Islet of Langerhans (tissue), 1 donor: ENCODE measurements at regions not wholly inside any gene's neighbourhood (a gene's known extent, or its start where the extent isn't known, plus 50 kb on each side); places are given as distances from the start of the nearest gene placed in this dataset.
"Not testable (repeated sequence)": the region's sequence is repeated elsewhere in the genome, so short reads cannot be mapped to it uniquely, and the experiment has no call there.

ENCODE experiments used
- FAIRE-seq: peaks from one replicate; lab custom pipeline; 2011; peaks lifted over from hg19 to GRCh38; lab: Jason Lieb, UNC

DNA sequence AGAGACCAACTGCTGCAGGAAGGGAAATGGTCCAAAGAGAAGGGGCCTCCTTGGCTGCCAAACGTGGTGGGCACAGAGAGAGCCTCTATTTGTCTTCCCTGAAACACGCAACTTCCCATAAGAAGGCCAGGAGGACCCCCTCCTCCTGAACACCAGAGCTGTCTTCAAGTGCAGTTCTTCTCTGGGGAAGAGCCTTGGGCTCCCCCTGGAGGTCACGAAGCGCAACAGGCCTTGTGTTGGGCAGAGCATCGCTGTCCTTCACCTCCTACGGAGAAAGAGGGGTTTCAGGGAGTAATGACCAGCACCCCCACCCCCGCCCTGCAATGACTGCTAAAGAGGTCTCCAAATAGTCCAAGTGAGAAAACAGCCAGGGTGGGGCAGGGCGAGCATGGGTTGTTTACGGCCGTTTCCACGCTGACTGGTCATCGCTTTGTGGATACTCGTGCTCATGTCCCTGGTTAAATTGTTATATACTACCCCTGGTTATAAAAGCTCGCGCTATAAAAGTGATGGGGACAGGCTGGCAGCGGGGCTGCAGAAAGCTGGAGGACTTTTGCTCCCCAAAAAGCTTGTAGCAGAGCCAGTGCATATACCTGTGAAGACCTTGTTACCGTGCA, 397.5 kb upstream of the ATP10A start:
- FAIRE-seq: no peak

DNA sequence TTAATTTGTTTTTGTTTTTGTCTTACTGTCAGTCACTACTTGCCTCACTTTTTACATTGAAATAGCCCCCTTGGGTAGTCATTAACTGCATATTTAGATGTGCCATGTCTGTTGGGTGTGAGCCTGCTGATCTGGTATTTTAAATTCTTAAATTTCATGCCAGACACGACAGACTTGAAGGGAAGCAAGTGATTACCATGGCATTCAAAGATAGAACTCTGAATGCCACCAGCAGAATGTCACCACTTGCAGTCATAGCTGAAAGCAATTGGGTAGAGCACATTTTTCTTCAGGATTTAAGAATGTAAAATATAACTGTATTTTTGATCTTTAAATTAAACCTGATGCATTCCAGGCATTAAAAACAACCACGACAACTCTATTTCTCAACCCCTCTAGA, 396.5 kb upstream of the ATP10A start:
- FAIRE-seq: no peak

DNA sequence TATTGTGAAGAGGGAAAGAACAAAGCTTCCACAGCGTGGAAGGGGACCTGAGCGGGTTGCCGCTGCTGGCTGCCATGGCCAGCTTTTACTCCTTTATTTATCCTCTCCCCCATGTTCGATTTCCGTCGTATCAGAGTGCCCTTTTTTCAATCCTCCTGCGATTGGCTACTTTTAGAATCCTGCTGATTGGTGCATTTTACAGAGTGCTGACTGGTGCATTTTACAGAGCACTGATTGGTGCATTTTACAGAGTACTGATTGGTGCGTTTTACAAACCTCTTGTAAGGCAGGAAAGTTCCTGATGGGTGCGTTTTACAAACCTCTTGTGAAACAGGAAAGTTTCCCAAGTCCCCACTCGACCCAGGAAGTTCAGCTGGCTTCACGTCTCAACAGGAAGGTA, 381.7 kb upstream of the ATP10A start:
- FAIRE-seq: not testable (repeated sequence)

DNA sequence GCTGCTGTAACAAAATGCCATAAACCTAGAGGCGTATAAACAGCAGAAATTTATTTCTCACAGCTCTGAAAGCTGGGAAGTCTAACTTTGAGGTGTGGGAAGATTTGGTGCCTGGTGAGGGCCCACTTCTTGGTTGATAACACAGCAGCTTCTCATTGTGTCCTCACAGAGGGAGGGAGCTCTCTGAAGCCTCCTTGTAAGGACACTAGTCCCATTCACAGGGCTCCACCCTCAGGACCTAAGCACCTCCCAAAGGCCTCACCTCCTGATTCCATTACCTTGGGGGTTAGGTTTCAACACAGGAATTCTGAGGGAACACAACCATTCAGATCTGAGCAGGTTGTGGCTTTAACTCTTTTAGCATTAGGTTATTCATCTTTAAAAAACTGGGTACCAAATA, 380.3 kb upstream of the ATP10A start:
- FAIRE-seq: no peak

DNA sequence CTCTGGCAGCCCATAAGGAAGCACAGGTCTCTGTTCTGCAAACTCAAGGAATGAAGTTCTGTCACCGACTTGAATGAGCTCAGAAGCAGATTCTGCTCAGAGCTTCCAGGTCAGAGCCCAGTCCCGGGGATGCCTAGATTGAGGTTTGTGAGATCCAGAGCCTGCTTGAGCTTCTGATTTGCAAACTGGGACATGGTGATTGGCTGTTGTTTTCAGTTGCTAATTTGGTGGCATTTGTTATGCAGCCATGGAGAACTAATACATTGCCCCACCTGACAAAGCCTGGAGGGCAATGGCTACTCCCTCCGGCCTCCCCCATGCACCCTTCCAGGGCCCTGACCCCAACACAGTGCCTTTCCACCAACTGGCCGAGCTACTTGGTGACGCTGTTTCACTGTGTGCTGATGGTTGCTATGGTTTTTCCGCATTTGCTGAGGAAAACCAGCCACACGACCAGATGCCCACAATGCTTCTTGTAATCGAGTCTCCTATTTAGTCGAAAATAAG, 379.5 kb upstream of the ATP10A start:
- FAIRE-seq: no peak

DNA sequence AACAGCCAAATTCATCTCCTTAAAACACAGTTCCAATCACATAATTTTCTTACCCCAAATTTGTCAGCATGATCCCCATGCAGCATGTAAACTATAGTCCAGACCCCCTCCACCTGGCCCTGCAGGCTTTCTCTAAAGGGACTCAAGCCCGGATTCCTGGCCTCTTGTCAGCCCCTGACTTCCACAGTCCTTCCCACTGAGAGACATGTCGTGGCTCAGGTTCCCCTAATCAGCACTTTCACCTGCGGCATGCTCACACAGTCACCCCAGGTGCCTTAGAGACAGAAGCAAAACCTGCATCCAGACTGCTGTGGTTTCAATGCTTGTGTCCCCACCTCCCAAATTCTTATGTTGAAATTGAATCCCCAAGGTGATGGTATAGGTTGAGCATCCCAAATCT, 372.7 kb upstream of the ATP10A start:
- no peak for FAIRE-seq

DNA sequence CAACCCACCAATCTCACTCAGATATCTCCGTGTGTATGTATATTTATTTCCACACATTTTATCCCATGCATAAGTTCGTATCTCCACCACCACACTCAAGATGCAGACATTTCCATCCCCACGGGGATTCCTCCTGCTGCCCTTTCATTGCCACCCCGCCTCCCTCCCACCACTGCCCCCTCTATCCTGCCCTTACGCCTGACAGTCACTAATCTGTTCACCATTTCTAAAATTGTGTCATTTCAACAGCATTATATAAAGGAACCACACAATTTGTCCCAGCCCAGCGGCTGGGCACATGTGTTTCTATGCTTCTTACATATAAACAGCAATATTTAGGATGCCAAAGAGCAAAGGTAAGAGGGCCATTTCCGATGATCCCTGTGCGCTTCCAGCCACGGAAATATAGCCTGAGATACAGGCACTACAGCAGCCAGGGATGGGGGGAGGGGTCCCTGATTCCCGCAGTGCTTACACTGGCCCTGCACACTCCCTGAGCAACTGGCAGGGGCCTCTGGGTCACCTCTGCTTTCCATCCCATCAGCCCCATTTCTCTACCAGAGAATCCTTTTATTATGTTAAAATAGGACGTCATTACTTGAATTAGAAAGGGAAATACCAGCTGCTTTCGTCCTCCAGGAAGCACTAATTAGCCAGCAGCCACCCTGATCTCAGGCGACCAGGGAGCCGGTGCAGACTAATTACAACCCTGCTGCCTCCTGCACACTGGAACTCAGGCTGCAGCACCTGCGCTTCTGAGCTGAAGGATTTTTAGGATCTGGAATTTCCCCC, 372.0 kb upstream of the ATP10A start:
- no peak for FAIRE-seq

DNA sequence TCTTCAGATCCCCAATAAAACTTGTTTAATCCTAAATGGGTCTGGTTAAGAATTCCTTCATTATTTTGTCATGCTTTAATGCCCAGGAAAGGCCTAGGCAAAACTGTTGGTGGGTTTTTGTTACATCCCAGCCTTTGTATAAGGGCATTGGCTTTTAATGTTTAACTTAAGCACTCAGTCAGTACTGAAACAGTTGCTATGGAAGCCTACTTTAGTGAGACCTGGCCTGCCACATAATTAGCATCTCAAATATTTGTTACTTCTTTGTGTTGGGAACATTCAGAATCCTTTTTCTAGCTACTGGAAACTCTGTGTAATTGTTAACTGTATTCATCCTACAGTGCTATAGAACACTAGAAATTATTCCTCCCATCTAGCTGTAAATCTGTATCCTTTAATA, 369.6 kb upstream of the ATP10A start:
- no peak for FAIRE-seq

DNA sequence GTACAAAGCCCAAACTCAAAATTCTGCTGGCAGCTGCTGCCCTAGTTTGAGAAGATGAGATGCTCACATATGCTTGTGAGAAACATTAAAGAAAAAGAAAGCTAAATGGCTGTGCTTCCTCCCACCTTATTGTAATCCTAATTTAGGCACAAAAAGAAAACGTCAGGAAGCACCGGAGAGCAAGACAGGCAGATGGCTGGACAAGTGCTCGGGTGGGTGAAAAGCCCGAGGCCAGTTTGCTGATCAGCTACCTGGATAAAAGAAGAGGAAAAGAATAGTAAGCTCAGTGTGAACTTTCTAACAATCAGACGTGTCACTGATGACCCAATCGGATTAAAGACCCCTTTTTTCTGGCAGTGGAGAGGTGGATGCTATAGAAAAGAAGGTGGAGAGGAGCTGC, 368.0 kb upstream of the ATP10A start:
- no peak for FAIRE-seq

DNA sequence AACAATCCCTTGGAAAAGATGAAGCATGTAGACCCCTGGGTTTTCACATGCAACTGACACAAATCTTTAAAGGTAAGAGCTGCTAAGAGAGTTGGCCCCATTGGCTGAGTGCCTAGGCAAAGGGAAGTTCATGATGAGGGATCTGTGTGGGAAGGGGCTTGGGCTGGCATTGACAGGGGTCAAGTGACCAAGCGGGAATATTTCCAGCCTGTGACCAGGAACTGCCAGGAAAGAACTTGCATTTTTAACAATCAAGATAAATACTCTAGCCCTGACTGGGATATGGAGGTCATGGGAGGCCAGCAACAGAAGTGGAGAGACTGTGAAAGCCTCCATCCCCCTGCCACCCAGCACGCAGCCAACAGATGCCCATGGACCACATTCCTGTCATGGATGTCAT, 361.1 kb upstream of the ATP10A start:
- FAIRE-seq: no peak

DNA sequence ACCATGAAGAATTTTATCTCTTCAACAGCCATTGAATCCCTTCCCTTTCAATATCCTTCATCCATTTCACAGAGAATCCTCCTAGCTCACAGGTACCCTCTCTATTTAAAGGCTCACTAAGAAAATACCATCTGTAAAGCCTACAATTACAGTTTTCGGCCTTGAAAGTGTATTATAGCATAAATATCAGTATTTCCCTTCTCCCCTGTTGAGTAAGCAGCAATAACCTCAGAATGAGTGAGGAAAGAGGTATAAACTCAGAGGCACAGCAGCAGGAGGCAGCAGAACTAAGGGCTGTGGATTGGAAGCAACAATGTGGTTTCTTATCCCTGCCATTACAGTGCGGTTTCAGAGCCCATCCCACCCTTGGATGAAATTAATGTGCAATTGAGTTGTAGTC, 360.6 kb upstream of the ATP10A start:
- FAIRE-seq: no peak

DNA sequence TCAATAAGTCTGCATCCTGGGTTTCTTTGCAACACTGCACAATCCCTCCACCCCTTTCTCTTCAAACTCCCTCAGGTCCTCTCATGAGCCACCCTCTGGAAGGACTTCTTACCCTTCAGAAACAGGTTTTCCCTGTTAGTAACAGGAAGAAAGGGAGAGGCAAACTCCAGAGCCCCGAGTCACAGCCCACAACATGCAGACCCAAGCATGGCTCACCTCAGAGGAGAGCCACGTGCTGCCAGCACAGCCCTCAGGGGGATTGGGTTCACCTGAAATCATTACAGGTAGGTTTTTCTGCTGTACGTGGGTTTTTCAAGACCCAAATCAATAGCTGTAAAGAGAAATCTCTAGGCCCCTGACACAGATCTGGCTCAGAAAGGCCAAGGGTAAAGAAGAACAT, 359.7 kb upstream of the ATP10A start:
- FAIRE-seq: no peak

DNA sequence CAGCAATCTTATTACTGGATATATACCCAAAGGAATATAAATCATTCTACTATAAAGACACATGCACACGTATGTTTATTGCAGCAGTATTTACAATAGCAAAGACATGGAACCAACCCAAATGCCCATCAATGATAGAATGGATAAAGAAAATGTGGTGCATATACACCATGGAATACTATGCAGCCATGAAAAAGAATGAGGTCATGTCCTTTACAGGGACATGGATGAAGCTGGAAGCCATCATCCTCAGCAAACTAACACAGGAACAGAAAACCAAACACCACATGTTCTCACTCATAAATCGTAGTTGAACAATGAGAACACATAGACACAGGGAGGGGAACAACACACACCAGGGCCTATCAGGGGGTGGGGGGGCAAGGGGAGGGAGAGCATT, 353.9 kb upstream of the ATP10A start:
- FAIRE-seq: not testable (repeated sequence)

DNA sequence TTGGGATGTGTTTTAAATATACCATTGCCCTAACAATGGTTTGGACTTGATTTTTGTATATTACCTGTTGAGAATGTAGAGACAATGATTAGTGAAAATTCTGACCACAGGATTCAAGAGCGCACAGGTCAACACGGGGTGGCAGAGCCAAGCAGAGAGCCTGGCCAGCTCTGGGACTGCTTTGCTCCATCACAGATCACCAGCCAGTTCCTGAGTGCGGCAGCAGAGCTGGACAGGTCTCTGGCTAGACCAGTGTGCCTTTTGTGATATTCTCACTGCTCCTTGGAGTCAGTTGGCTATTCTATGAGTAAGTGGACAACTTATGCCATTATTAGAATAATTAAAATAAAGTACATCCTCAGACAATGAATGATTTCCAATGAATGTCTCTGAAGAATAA, 351.2 kb upstream of the ATP10A start:
- FAIRE-seq: no peak

DNA sequence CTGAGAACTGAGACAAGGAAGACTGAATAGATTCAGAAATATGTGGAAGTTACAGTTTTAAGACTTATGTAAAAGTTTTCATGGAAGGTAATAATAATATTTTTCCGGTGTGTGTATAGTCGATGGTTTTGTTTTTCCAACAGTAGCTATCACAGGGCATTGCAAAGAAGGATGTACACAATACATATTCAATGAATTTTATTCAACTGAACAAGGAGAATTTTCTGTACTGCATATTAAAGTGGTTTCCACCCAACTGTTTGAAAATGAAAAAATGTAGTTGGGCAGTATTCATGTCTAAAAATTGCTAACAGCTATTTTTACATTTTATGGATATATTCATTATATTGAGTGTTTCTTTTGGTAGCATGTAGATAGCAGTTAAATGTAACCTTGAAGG, 350.3 kb upstream of the ATP10A start:
- FAIRE-seq: no peak

DNA sequence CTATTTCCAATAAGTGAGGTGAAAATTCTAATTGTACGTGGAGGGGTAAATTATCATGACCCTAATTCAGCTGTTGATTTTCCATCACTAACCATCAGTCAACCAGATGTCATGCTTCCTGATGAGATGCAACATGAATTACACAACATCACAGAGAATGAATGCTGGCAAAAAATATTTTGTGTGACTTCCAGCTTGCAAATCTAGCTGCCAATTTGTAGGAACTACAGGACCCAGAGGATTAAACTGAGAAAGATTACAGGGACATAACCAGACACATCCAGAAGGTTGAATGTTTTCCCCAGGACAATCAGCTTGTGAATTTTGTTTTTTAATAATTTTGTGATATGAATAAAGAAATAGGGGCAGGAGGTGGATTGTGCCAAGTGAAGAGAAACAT, 349.0 kb upstream of the ATP10A start:
- FAIRE-seq: no peak

DNA sequence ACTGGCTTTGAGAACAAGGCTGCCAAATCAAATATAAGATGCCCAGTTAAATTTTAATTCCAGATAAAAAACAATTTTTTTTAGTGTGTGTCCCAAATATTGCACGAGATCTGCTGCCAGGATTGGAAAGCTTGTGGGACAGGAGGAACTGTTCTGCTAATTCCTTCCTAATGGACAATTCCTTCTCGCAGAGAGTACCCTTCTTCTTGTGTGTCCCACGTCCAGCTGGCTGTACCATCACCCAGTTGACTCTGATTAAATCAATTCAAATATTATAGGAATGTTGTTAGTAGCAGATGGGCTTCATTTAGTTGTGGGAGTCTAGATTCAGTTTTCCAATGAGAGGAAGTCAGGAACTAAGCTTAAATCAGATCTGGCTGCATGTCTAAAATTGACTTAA, 347.9 kb upstream of the ATP10A start:
- no peak for FAIRE-seq

DNA sequence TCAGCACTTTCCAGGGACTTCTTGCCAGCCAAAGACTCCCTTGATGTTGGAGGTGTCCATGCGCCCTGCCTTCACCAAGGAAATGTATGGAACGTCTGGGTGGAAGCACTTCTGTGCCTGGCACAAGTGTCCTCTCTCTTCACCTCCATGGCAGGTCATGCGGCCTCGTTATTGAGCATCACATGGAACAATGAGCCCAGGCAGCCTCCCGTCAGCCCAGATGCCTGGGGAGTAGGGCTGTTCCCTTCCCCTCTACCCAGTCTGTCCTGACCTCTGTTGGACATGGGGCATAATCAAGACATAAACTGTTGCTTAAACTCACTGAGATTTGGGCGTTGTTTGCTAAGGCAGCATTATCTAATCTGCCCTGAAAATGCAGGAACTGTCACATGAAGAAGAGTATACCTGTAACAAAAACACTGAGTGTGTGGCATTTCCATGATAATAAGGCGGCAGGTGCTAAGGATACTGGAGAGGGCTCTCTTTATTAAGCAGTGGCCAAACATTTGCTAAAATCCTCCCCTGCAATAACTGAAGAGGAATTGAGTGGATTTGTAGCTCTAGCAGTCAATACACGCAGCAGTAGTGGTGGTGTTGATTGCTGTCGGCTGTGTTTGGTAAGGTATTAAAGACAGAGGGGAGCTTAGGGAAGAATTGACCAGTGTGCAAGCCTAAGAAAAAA, 338.2 kb upstream of the ATP10A start:
- no peak for FAIRE-seq

DNA sequence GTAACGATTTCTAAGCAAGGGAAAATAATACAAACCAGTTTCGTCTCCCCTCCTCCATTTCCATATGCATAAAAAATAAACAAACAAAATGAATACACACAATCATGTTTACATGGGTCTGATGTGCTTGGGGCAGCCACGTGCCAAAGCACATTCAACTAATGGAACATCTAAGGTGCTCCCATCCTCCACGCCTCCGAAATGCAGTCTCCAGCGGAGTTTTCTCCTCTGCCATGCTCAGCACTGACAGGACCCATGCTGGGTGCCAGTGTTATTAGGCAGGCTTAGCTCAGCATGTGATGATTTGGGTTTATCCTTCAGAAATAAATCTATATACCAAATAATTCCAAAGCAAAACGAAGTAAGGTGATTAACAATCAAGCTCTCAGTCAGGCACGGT, 337.3 kb upstream of the ATP10A start:
- FAIRE-seq: no peak

DNA sequence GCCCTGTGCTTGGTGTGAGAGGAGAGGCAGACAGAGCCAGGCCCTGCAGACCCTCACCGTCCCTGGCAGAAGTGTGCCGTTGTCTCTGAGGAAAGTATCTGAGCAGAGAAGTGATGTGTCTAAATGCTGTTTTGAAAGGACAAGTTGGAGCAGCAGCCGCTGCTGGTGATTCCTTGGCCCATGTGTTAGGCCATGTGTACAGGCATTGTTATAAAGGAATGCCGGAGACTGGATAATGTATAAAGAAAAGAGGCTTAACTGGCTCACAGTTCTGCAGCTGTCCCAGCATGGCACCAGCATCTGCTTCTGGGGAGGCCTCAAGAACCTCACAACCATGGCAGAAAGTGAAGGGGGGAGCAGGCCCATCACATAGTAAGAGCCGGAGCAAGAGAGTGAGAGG, 334.6 kb upstream of the ATP10A start:
- no peak for FAIRE-seq

DNA sequence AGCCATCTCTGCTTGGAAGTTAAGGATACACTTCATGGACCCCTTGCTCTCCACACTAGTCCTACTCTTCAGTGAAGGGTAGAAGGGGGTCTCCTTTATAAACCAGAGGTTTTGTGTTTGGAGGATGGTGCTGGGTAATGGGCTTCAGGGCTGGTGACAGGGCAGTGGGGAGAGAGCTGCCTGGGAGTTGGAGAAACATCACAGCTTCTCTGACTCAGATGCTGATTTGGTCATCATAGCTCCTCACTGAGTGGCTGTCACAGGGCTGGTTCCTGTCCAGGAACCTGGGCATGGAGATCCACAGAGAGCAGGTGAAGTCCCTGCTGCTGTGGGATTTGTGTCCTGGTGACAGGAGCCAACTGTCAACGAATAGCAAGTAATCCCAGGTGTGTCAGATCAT, 333.9 kb upstream of the ATP10A start:
- no peak for FAIRE-seq

DNA sequence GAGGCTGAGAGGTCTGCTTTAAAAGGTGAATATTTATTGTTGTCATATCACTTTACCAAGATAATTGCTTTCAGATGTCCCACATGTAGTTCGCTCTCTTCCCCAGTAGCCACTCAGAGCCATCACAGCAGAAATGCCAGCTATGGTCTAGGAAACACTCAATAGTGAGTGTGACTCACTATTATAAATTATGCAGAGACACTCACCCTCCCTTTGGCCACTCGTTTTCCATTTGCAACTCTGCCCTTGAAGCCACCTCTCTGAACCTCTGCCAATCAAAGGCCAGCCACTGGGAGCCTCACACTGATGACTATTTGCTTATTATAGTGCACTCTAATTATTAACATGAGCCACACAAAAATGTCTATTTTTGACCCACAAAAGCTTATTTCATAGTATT, 328.1 kb upstream of the ATP10A start:
- no peak for FAIRE-seq

DNA sequence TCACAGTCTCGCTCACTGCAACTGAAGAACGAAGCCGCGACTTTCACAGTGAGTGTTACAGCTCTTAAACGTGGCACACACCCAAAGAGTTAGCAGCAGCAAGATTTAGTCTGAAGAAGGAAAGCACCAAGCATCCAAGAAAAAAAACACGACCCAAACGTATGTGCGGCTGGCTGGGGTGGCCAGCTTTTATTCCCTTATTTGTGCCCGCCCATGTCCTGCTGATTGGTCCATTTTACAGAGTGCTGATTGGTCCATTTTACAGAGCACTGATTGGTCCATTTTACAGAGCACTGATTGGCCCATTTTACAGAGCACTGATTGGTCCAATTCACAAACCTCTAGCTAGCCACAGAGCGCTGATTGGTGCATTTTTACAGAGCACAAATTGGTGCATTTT, 323.0 kb upstream of the ATP10A start:
- not testable (repeated sequence) for FAIRE-seq

DNA sequence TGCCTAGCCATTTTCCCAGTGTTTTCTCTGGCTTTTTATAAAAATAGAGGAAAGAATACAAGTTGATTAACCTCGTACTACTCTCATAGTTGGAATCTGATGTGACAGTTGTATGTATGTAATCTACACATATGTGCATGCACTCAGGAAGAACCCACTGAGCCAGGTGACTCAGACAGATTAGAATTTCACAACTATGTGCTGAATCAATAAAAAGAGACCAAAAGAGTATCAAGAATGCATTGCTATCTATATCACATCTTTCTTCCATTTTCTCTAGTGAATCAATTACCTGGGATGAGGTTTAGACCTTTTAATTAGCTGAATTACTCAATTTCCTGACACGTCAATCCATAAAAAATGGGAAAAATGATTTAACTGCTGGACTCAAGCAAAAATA, 319.3 kb upstream of the ATP10A start:
- no peak for FAIRE-seq
